ENCODE measurements at regions not wholly inside any gene's neighbourhood (a gene's known extent, or its start where the extent isn't known, plus 50 kb on each side); places are given as distances from the start of the nearest gene placed in this dataset.

DNA sequence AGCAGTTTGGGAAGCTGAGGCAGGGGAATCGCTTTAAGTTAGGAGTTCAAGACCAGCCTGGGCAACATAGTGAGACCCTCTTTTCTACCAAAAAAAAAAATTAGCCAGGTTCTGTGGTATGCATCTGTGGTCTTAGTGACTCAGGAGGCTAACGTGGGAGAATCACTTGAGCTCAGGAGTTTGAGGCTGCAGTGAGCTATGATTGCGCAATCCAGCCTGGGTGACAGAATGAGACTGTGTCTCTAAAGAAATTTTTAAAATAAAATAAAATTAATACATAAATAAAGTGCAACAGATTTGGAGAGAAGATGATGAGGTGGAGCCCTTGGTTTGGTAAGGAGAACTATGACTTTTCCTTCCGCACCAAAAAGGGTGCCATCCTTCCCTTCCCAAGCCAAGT lies 436.9 kb downstream of the NLGN4X start:
- no peak for TF ChIP-seq BHLHE40 (IDR thresholded peaks at IDR 0.05; ENCODE audit: borderline replicate concordance)
- TF ChIP-seq FOXK2 (IDR thresholded peaks at IDR 0.05): no peak
- TF ChIP-seq FOXA1 (IDR thresholded peaks at IDR 0.05): no peak
- TF ChIP-seq SP1 (IDR thresholded peaks at IDR 0.05): no peak
- TF ChIP-seq, protein P1, sequence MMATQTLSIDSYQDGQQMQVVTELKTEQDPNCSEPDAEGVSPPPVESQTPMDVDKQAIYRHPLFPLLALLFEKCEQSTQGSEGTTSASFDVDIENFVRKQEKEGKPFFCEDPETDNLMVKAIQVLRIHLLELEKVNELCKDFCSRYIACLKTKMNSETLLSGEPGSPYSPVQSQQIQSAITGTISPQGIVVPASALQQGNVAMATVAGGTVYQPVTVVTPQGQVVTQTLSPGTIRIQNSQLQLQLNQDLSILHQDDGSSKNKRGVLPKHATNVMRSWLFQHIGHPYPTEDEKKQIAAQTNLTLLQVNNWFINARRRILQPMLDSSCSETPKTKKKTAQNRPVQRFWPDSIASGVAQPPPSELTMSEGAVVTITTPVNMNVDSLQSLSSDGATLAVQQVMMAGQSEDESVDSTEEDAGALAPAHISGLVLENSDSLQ (IDR thresholded peaks at IDR 0.05): no peak
- no peak for TF ChIP-seq HDGF (IDR thresholded peaks at IDR 0.05; ENCODE audit: borderline replicate concordance)
